ENCODE measurements at regions not wholly inside any gene's neighbourhood (a gene's known extent, or its start where the extent isn't known, plus 50 kb on each side); places are given as distances from the start of the nearest gene placed in this dataset.

DNA sequence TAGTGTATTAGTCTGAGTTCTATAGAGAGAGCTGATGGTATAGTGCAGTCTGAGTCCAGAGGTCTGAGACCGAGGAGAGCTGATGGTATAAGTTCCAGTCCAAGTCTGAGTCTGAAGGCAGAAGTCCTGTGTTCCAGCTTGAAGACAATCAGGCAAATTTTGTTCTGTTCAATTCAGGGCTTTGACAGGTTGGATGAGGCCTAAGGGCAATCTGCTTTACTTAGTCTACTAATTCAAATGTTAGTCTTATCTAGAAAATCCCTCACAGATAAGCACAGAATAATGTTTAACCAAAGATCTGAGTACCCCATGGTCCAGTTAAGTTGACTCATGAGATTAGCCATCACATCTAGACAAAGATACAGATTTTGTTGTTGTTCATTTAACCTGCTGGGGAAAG, 303.0 kb upstream of the KLF4 start:
- no peak for DNase-seq (ENCODE audit: low spot score)
- ChIA-PET CTCF (interaction anchor here (0.6 kb wide), 1 partner anchor 954 kb away, joined by 3 read pairs; no protein-coding TSS in a partner anchor), POLR2A (ENCODE audit: low non-redundant PET) (no interaction called here)
- no peak overlapping the region for H3K27ac ChIP-seq
- TF ChIP-seq, protein P1, sequence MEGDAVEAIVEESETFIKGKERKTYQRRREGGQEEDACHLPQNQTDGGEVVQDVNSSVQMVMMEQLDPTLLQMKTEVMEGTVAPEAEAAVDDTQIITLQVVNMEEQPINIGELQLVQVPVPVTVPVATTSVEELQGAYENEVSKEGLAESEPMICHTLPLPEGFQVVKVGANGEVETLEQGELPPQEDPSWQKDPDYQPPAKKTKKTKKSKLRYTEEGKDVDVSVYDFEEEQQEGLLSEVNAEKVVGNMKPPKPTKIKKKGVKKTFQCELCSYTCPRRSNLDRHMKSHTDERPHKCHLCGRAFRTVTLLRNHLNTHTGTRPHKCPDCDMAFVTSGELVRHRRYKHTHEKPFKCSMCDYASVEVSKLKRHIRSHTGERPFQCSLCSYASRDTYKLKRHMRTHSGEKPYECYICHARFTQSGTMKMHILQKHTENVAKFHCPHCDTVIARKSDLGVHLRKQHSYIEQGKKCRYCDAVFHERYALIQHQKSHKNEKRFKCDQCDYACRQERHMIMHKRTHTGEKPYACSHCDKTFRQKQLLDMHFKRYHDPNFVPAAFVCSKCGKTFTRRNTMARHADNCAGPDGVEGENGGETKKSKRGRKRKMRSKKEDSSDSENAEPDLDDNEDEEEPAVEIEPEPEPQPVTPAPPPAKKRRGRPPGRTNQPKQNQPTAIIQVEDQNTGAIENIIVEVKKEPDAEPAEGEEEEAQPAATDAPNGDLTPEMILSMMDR (conservative IDR thresholded peaks at IDR 0.05; ENCODE audit: low read depth): no peak

DNA sequence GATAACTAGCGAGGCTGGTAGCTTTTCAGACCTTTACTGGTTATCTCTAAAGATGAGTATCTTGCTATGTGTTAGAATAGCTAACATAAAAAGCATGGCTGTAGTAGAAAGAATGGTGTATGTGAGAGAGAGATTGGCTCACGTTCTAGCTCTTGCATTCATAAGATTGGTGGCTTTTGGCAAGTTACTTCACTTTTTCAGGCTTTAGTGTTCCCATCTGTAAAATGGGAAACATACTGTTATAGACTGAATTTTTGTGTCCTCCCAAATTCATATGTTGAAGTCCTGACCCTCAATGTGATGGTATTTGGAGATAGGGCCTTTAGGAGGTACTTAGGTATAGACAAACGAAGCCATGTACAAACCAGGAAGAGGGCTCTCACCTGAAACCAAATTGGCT, 302.4 kb upstream of the KLF4 start:
- DNase-seq (ENCODE audit: low spot score): no peak
- ChIA-PET POLR2A (ENCODE audit: low non-redundant PET) (no interaction called here), CTCF (interaction anchor here (0.6 kb wide), 1 partner anchor 954 kb away, joined by 3 read pairs; no protein-coding TSS in a partner anchor)
- TF ChIP-seq, protein P1 (conservative IDR thresholded peaks at IDR 0.05; ENCODE audit: low read depth): no peak
- no peak overlapping the region for H3K27ac ChIP-seq

DNA sequence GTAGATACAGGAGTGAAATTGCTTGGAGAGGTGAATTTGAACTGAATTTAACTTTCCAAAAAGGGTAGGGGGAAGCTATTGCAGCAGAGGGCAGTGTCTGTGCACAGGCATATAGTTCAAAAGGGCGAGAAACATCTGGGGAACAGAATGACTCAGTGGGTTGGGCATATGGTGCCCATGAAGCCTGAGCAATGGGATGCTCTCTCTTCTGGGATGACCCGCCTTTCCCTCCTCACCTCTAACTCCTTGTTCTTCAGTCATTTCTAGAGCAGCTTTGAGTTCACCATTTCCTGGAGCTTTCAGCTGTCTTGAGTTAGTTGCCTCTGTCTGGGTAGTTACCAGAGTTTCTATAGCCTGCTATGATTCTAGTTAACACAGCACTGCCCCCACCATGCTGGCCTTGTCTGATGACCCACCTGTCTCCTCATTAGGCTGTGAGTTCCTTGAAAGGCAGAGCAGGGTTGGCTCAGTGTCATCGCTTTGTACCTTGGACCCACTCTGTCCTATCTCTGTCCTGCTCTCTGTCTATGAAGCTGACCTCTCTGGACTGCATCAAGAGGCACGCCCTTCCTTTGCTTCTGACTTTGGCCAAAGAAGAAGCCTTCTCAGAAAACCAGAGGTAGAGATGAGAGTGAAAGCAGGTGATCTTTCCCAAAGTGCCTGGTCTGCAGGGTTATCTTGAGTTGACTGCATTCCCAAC, 299.6 kb upstream of the KLF4 start:
- no peak for DNase-seq (ENCODE audit: low spot score)
- TF ChIP-seq, protein P1 (conservative IDR thresholded peaks at IDR 0.05; ENCODE audit: low read depth): no peak
- ChIA-PET POLR2A (ENCODE audit: low non-redundant PET) (no interaction called here), CTCF (interaction anchor here (1.0 kb wide), 1 partner anchor 19 kb away, joined by 4 read pairs; no protein-coding TSS in a partner anchor)
- H3K27ac ChIP-seq: no peak overlapping the region

DNA sequence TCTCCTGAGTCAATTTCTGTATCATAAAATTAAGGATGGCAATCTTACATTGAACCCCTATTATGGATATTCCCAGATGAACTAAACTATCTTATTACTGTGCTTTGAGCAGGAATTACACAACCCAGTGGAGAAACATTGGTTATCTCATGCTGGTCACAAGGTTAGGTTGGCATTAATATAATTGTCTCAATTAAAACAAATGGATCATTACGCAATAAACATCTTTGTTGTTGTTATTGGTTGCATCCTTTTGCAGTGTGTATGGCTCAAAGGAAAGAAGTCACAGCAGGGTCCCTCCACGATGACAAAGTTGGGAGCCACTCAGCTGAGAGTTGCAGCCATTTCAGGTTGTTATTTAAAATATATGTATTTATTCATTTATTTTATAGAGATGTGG, 297.0 kb upstream of the KLF4 start:
- H3K27ac ChIP-seq: no peak overlapping the region
- ChIA-PET POLR2A (ENCODE audit: low non-redundant PET) (interaction anchor here (0.5 kb wide), 1 partner anchor 297 kb away, joined by 6 read pairs; no protein-coding TSS in a partner anchor), CTCF (no interaction called here)
- TF ChIP-seq, protein P1 (conservative IDR thresholded peaks at IDR 0.05; ENCODE audit: low read depth): no peak
- DNase-seq (ENCODE audit: low spot score): no peak

DNA sequence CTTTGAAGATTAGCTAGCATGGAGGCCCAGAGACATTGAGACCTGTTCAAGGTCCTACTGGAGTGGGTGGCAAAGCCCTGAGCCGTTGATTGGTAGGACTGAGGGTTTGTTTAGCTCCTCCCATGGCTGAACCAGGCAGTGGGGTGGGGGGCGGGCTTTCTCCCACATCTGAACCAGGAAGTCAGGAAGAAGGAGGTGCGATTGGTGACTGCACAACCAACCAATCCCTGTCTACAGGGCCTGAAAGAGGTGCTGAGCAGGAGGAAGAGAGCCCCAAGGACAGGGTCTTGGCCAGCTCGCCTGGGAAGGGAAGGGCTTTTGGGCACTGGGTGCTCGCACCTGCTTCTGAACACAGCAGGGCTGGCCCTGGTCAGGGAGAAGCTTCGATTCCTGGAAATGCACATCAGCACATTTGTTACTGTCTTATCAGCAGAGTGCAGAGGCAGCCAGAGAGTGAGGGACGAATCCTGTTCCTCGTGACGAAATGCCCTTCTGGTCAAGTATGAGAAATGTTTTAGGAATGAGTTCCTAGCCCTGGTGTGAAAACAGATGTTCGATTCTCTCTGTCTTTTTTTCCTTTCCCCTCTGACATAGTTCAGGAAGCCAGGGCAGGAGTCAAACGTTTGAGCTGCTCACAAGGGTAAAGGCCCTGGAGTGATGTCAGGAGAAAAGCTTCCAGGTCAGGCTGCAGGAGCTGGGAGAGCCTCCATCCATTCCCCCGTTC, 294.8 kb upstream of the KLF4 start:
- TF ChIP-seq, protein P1 (conservative IDR thresholded peaks at IDR 0.05; ENCODE audit: low read depth): no peak
- no peak overlapping the region for H3K27ac ChIP-seq
- no peak for DNase-seq (ENCODE audit: low spot score)
- ChIA-PET POLR2A (ENCODE audit: low non-redundant PET) (no interaction called here), CTCF (interaction anchor here (0.5 to 1.1 kb wide), 4 partner anchors 10 to 363 kb away, joined by 3 to 4 read pairs (median 3); no protein-coding TSS in a partner anchor)

DNA sequence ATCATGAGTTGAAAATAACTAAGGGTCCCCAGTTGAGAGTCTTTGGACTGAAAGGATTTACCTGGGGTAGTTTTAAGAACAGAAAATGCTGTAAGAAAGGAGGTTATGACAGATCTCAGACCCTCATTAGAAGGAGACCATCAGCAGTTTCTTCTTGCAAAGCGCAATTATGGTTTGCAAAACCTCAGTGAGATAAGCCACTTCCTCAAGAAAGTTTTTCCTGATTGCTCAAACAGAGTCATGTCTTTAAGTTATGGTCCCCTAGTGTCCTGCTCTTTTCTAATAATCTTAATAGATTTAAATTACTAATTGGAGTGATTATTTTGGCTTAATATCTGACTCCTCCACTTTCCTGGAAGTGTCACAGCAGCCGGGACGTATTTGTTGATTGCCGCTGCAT, 293.2 kb upstream of the KLF4 start:
- TF ChIP-seq, protein P1 (conservative IDR thresholded peaks at IDR 0.05; ENCODE audit: low read depth): no peak
- no peak for DNase-seq (ENCODE audit: low spot score)
- H3K27ac ChIP-seq: no peak overlapping the region
- CTCF ChIA-PET: interaction anchor here (0.7 kb wide), 2 partner anchors 8 to 26 kb away, joined by 3 to 5 read pairs; no protein-coding TSS in a partner anchor
- POLR2A ChIA-PET (ENCODE audit: low non-redundant PET): no interaction called here
